IMR-90 (cell line): ENCODE measurements at regions not wholly inside any gene's neighbourhood (a gene's known extent, or its start where the extent isn't known, plus 50 kb on each side); places are given as distances from the start of the nearest gene placed in this dataset.

Source experiments
- ATAC-seq: fragments of 200-7000 bp; cut with Tn5 transposase; 2 replicates; pipeline ENCODE4 v1.9.1; 2020; ENCODE audit warnings: low read depth, mild to moderate bottlenecking, moderate library complexity
- BruUV-seq: library from RNA; stranded (reverse); fragments of 400-500 nt; replicated peaks from 2 replicates; lab custom pipeline; 2021; lab: Mats Ljungman, UMichigan
- CTCF ChIA-PET: fragments of 300-600 bp; formaldehyde crosslinking; extraction: SDS; loops from one replicate; lab custom pipeline; 2021; ENCODE audit warnings: antibody characterized with exemption; lab: Yijun Ruan, JAX
- POLR2A ChIA-PET: fragments of 300-600 bp; sonication (Branson Sonifier 250); formaldehyde crosslinking; loops from one replicate; lab custom pipeline; 2022; ENCODE audit warnings: antibody characterized with exemption; ENCODE audit not compliant: unreplicated experiment; lab: Charles Lee
- DNase-seq: peaks from one replicate; pipeline ENCODE4 v3.0.0; 2013
- H2AFZ ChIP-seq: replicated peaks from 2 replicates; pipeline ENCODE3; 2013; ENCODE audit warnings: low read length, mild to moderate bottlenecking; ENCODE audit not compliant: poor library complexity
- H2AK5ac ChIP-seq: 2 replicates; pipeline ENCODE4 v1.6.1; 2013; ENCODE audit warnings: low read depth, low read length, inconsistent platforms
- H2AK9ac ChIP-seq: replicated peaks from 2 replicates; pipeline ENCODE3; 2013; ENCODE audit warnings: mild to moderate bottlenecking, low read depth, low read length, moderate library complexity; ENCODE audit not compliant: poor library complexity
- H2BK120ac ChIP-seq: 2 replicates; pipeline ENCODE4 v1.6.1; 2013; ENCODE audit warnings: low read depth, low read length, inconsistent platforms
- H2BK15ac ChIP-seq: 3 replicates; pipeline ENCODE4 v1.6.1; 2013; ENCODE audit warnings: low read depth, low read length, inconsistent platforms
- H2BK20ac ChIP-seq: 2 replicates; pipeline ENCODE4 v1.6.1; 2013; ENCODE audit warnings: low read depth, mild to moderate bottlenecking, inconsistent platforms, low read length, moderate library complexity
- H2BK5ac ChIP-seq: 2 replicates; pipeline ENCODE4 v1.6.1; 2013; ENCODE audit warnings: mild to moderate bottlenecking, low read depth, low read length, inconsistent platforms; ENCODE audit not compliant: poor library complexity, severe bottlenecking
- H3K14ac ChIP-seq: replicated peaks from 2 replicates; pipeline ENCODE4 v1.6.1; 2013; ENCODE audit warnings: low read depth, low read length, inconsistent platforms
- H3K18ac ChIP-seq: 2 replicates; pipeline ENCODE4 v1.6.1; 2013; ENCODE audit warnings: low read depth, low read length, control low read depth
- H3K23ac ChIP-seq: 2 replicates; pipeline ENCODE4 v1.6.1; 2013; ENCODE audit warnings: low read depth, low read length, inconsistent platforms
- H3K27ac ChIP-seq: 2 replicates; pipeline ENCODE4 v1.5.1; 2013; ENCODE audit warnings: mild to moderate bottlenecking, control low read depth, low read length; ENCODE audit not compliant: insufficient read depth
- H3K27me3 ChIP-seq: 2 replicates; pipeline ENCODE4 v1.6.1; 2013; ENCODE audit warnings: low read length; ENCODE audit not compliant: control insufficient read depth, insufficient read depth
- H3K36me3 ChIP-seq: 2 replicates; pipeline ENCODE4 v1.6.1; 2013; ENCODE audit warnings: low read length, mixed read lengths; ENCODE audit not compliant: control insufficient read depth, insufficient read depth
- H3K4ac ChIP-seq: 2 replicates; pipeline ENCODE4 v1.6.1; 2013; ENCODE audit warnings: low read depth, low read length, inconsistent platforms
- H3K4me1 ChIP-seq: 2 replicates; pipeline ENCODE4 v1.6.1; 2013; ENCODE audit warnings: low read length, mixed read lengths; ENCODE audit not compliant: control insufficient read depth, insufficient read depth
- H3K4me2 ChIP-seq: 2 replicates; pipeline ENCODE4 v1.6.1; 2013; ENCODE audit warnings: low read depth, mild to moderate bottlenecking, control low read depth, low read length, moderate library complexity
- H3K4me3 ChIP-seq: 2 replicates; pipeline ENCODE4 v1.5.1; 2013; ENCODE audit warnings: low read depth, mild to moderate bottlenecking, control low read depth, low read length, moderate library complexity; ENCODE audit not compliant: insufficient read depth
- H3K56ac ChIP-seq: 2 replicates; pipeline ENCODE4 v1.6.1; 2013; ENCODE audit warnings: low read length, inconsistent platforms; ENCODE audit not compliant: insufficient read depth; ENCODE audit errors: extremely low read depth
- H3K79me1 ChIP-seq, 2 experiments: 2 replicates each; pipeline ENCODE4 v1.6.1; 2013; ENCODE audit warnings: low read length in 2 of 2, inconsistent platforms in 1 of 2, low read depth in 1 of 2
- H3K9ac ChIP-seq: 2 replicates; pipeline ENCODE4 v1.6.1; 2013; ENCODE audit warnings: low read depth, low read length, control low read depth
- H3K9me1 ChIP-seq: 2 replicates; pipeline ENCODE4 v1.6.1; 2013; ENCODE audit warnings: low read length, inconsistent platforms; ENCODE audit not compliant: insufficient read depth
- H3K9me3 ChIP-seq: 2 replicates; pipeline ENCODE4 v1.6.1; 2013; ENCODE audit warnings: low read length; ENCODE audit not compliant: control insufficient read depth, insufficient read depth
- H4K20me1 ChIP-seq: 2 replicates; pipeline ENCODE4 v1.6.1; 2013; ENCODE audit warnings: low read length, inconsistent platforms; ENCODE audit not compliant: insufficient read depth
- H4K5ac ChIP-seq: 2 replicates; pipeline ENCODE4 v1.6.1; 2013; ENCODE audit warnings: mild to moderate bottlenecking, low read depth, low read length, control low read depth
- H4K8ac ChIP-seq, 2 experiments: 2 replicates each; pipeline ENCODE4 v1.6.1; 2013; ENCODE audit warnings: low read depth in 2 of 2, low read length in 2 of 2, control low read depth in 1 of 2, inconsistent platforms in 1 of 2
- H4K91ac ChIP-seq: 2 replicates; pipeline ENCODE4 v1.6.1; 2013; ENCODE audit warnings: low read depth, low read length, inconsistent platforms; ENCODE audit not compliant: insufficient read depth
- CEBPB ChIP-seq: IDR thresholded peaks from 2 replicates; pipeline ENCODE4 v1.6.1; 2012; ENCODE audit warnings: low read depth, low read length, improper control_type of control experiment
- CHD1 ChIP-seq: IDR thresholded peaks from 2 replicates; pipeline ENCODE4 v1.6.1; 2012; ENCODE audit warnings: low read depth, low read length, improper control_type of control experiment
- FOS ChIP-seq: fragments of 150-350 bp; IDR thresholded peaks from 2 replicates; pipeline ENCODE4 v1.6.1; 2016; ENCODE audit warnings: low read depth, low read length
- MAFK ChIP-seq: IDR thresholded peaks from 2 replicates; pipeline ENCODE4 v1.6.1; 2012; ENCODE audit warnings: low read depth, low read length, improper control_type of control experiment
- MAZ ChIP-seq: IDR thresholded peaks from 2 replicates; pipeline ENCODE4 v1.6.1; 2012; ENCODE audit warnings: low read depth, mild to moderate bottlenecking, low read length, improper control_type of control experiment, moderate library complexity, borderline replicate concordance
- MXI1 ChIP-seq: IDR thresholded peaks from 2 replicates; pipeline ENCODE4 v1.6.1; 2012; ENCODE audit warnings: low read depth, mild to moderate bottlenecking, low read length, moderate library complexity, borderline replicate concordance
- NFE2L2 ChIP-seq: fragments of 150-350 bp; IDR thresholded peaks from 2 replicates; pipeline ENCODE4 v1.6.1; 2016; ENCODE audit warnings: low read depth, mild to moderate bottlenecking, low read length
- POLR2A ChIP-seq: IDR thresholded peaks from 2 replicates; pipeline ENCODE4 v1.6.1; 2012; ENCODE audit warnings: mild to moderate bottlenecking, low read depth, low read length
- RAD21 ChIP-seq: IDR thresholded peaks from 2 replicates; pipeline ENCODE4 v1.6.1; 2012; ENCODE audit warnings: low read length, improper control_type of control experiment
- RCOR1 ChIP-seq: IDR thresholded peaks from 2 replicates; pipeline ENCODE4 v1.6.1; 2012; ENCODE audit warnings: mild to moderate bottlenecking, low read length, improper control_type of control experiment; ENCODE audit not compliant: insufficient replicate concordance
- RFX5 ChIP-seq: IDR thresholded peaks from 2 replicates; pipeline ENCODE4 v1.8.0; 2012; ENCODE audit warnings: low read depth, mild to moderate bottlenecking, low read length, moderate library complexity
- SMC3 ChIP-seq: fragments of 150-350 bp; IDR thresholded peaks from 2 replicates; pipeline ENCODE4 v1.6.1; 2016; ENCODE audit warnings: low read depth, mild to moderate bottlenecking, antibody characterized with exemption, low read length, moderate library complexity
- USF2 ChIP-seq: fragments of 150-350 bp; IDR thresholded peaks from 2 replicates; pipeline ENCODE4 v1.6.1; 2017; ENCODE audit warnings: mild to moderate bottlenecking, antibody characterized with exemption, low read length, low read depth
- WGBS, 2 experiments: methylation state at CpG; one replicate each; pipeline versions ENCODE4 v1.1.5 to v1.1.7; 2013; ENCODE audit warnings: missing lambda C conversion rate in 2 of 2; ENCODE audit not compliant: insufficient read length in 1 of 2; ENCODE audit errors: extremely low coverage in 2 of 2; 5-methylcytosine and 5-hydroxymethylcytosine counted together
- dilution Hi-C: fragments of 300-500 bp; cut with HindIII; formaldehyde crosslinking; loops from one replicate; pipeline ENCODE4 v1.14.3; 2018; ENCODE audit warnings: low sequenced_read_pairs; ENCODE audit not compliant: unreplicated experiment
- in situ Hi-C: fragments of 300-500 bp; cut with MboI; formaldehyde crosslinking; loops from 3 replicates; pipeline ENCODE4 v1.14.3; 2019; ENCODE audit warnings: low sequenced_read_pairs, inconsistent platforms, mixed read lengths
- intact Hi-C: fragments of 100-400 bp; cut with micrococcal nuclease; formaldehyde crosslinking; loops from 2 replicates; pipeline ENCODE4 v1.10.0; 2022
- TF ChIP-seq, protein P1 (sequence below): fragments of 150-350 bp; IDR thresholded peaks from 2 replicates; pipeline ENCODE4 v1.6.1; 2016; ENCODE audit warnings: low read depth, mild to moderate bottlenecking, low read length, moderate library complexity, borderline replicate concordance

DNA sequence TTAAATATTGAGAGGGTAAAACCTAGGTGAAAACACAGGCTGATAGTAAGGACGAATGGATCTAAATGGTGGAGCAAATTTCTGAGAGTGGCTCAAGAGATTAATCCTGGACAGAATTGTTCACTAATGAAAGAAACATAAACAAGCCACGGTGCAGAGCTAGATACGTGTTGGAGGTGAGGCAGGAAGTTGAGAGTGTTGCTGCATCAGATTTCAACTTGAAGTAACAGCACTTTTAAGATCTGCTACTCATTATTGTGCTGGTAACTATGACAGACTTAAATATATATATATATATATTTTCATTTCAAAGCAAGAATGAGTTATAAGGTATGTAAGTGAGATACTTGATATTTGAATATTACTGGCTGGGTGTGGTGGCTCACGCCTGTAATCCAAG is 64.9 kb downstream of the PTGS2 start:
- ChIA-PET POLR2A (no interaction called here), CTCF (no interaction called here)
- H2BK5ac ChIP-seq, result no peak overlapping the region
- in situ Hi-C loops (no loop called here), intact Hi-C loops (no loop called here), dilution Hi-C loops (loop anchor here (25.0 kb wide), 1 partner anchor 372 kb away; no protein-coding TSS in a partner anchor)
- H4K91ac ChIP-seq, result no peak overlapping the region
- H3K27me3 ChIP-seq, result no peaks in the 10 kb centered on the region
- H2AK9ac ChIP-seq, result no peak overlapping the region
- no peaks in the 10 kb centered on the region for H3K4me1 ChIP-seq
- H3K14ac ChIP-seq, result no peak overlapping the region
- H4K20me1 ChIP-seq, result no peaks in the 10 kb centered on the region
- H3K79me1 ChIP-seq, result no peaks in the 10 kb centered on the region
- no peak overlapping the region for H3K23ac ChIP-seq
- no peak for DNase-seq
- BruUV-seq, result no TSS peak
- H3K36me3 ChIP-seq, result no peaks in the 10 kb centered on the region
- no peak overlapping the region for H4K8ac ChIP-seq
- H2BK15ac ChIP-seq, result no peak overlapping the region
- H3K9ac ChIP-seq, result no peak overlapping the region
- TF ChIP-seq USF2 (no peak), MXI1 (no peak), NFE2L2 (no peak), RFX5 (no peak), CEBPB (no peak), POLR2A (no peak), FOS (no peak), RAD21 (no peak), MAFK (no peak), MAZ (no peak), SMC3 (no peak), CHD1 (no peak), RCOR1 (no peak)
- TF ChIP-seq, protein P1, sequence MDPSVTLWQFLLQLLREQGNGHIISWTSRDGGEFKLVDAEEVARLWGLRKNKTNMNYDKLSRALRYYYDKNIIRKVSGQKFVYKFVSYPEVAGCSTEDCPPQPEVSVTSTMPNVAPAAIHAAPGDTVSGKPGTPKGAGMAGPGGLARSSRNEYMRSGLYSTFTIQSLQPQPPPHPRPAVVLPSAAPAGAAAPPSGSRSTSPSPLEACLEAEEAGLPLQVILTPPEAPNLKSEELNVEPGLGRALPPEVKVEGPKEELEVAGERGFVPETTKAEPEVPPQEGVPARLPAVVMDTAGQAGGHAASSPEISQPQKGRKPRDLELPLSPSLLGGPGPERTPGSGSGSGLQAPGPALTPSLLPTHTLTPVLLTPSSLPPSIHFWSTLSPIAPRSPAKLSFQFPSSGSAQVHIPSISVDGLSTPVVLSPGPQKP, result no peak
- no peak overlapping the region for H3K18ac ChIP-seq
- H2BK120ac ChIP-seq, result no peak overlapping the region
- H2BK20ac ChIP-seq, result no peak overlapping the region
- H3K4me3 ChIP-seq, result no peak overlapping the region
- no peak overlapping the region for H3K4me2 ChIP-seq
- WGBS, 2 experiments, result 80% methylated on average over 1 of the region's 4 CpGs; no CpG with 5 or more reads in 1 of the 2 experiments
- H3K4ac ChIP-seq, result no peak overlapping the region
- H3K9me3 ChIP-seq, result no peaks in the 10 kb centered on the region
- H2AFZ ChIP-seq, result no peak overlapping the region
- H3K9me1 ChIP-seq, result 0 out of 2 replicates have a peak, but pooled peaks cover 6% of the 10 kb centered on the region
- H3K27ac ChIP-seq, result no peak overlapping the region
- no peak overlapping the region for H3K56ac ChIP-seq
- no peak overlapping the region for H2AK5ac ChIP-seq
- H4K5ac ChIP-seq, result no peak overlapping the region
- no peak for ATAC-seq
